GM19025 (cell line): ENCODE measurements at regions not wholly inside any gene's neighbourhood (a gene's known extent, or its start where the extent isn't known, plus 50 kb on each side); places are given as distances from the start of the nearest gene placed in this dataset.

ENCODE experiments used
- ATAC-seq: cut with Tn5 transposase; IDR thresholded peaks from one replicate; pipeline ENCODE4 v1.9.1; 2021; ENCODE audit warnings: mild to moderate bottlenecking, low read depth, moderate library complexity; ENCODE audit not compliant: unreplicated experiment

GRCh38 chr10:71134732-71135211 lies 77.6 kb upstream of the UNC5B start:
- no peak for ATAC-seq

GRCh38 chr10:71135236-71135635 lies 77.1 kb upstream of the UNC5B start:
- ATAC-seq = no peak

DNA sequence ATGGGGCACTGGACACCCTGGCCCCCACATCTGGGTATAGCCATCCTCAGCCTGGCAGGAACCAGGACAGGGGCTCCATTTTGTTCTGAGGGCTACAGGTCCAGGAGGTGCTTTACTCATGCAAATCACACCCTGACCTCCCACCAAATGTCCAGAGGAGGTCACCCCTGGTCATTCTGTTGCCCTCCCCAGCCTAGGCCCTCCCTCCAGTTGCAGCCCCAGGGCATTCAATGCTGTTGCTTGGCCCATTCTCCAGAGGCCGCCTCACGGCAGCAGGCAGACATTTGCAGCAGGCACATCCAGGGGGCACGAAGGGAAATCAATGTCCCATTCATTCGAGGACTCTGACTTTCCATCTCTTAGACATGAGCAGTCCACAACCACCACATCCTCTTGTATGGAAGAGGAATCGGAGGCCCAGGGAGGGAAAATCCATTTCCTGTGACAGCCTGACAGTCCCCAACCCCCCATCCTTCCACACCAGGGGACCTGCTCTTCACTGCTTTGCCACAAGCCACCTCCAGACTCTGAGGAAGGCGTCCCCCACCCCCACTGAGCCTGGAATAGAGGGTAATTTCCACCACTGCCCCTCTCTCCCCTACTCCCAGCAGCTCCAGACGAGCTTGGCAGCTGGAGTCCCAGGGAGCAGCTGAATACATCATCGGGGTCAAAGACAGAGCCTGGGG lies 76.2 kb upstream of the UNC5B start:
- ATAC-seq = no peak

GRCh38 chr10:71137701-71138100 lies 74.7 kb upstream of the UNC5B start:
- no peak for ATAC-seq

GRCh38 chr10:71138166-71138830 lies 74.1 kb upstream of the UNC5B start:
- no peak for ATAC-seq

GRCh38 chr10:71141528-71141927 lies 70.8 kb upstream of the UNC5B start:
- no peak for ATAC-seq

- no peak for ATAC-seq
Observed at GRCh38 chr10:71143170-71143569, 69.2 kb upstream of the UNC5B start.

- no peak for ATAC-seq
Observed at GRCh38 chr10:71143610-71144009, 68.8 kb upstream of the UNC5B start.

- no peak for ATAC-seq
Observed at GRCh38 chr10:71144824-71145223, 67.5 kb upstream of the UNC5B start.

- ATAC-seq = no peak
Observed at GRCh38 chr10:71145352-71145945, 66.9 kb upstream of the UNC5B start.

DNA sequence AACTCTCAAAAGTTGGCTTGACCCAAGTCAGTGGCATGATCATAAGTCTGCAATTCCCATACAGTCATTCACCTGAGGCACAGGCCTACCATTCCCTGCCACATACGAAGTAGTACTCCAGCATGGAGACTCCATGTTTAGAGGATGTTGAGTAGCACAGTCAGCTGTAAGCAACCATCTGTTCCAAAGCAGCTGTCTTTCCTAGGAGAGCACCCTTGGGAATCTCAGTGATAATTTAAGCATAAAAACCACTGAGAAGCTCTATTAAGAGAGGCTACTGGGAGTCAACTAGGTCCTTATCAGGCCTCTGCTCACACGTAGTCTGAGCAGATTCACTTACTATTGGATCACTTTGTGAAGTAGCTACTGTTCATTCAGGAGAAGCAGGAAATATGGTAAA lies 61.6 kb upstream of the UNC5B start:
- ATAC-seq = no peak

GRCh38 chr10:71152043-71152442 lies 60.3 kb upstream of the UNC5B start:
- no peak for ATAC-seq

GRCh38 chr10:71156436-71156835 lies 55.9 kb upstream of the UNC5B start:
- ATAC-seq = no peak

GRCh38 chr10:71157435-71157834 lies 54.9 kb upstream of the UNC5B start:
- ATAC-seq = no peak

- no peak for ATAC-seq
Observed at GRCh38 chr10:71158251-71158650, 54.1 kb upstream of the UNC5B start.

DNA sequence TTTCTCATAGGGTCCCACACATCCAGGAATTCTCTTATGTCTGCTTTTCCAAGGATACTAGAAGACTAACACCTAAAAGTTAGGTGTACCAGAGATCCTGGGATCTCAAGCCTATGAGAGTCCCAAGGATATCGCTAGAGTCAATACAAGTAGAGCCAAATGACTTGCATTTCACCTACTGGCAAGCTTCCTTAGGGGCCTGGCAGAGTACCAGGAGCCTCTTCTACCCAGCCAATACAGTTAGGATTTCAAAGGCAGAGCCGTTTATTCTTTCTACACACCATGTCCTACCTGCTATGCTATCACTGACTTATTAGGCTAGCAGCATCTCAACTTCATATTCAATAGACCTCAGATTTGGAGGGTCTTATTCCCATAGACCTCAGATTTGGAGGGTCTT lies 53.5 kb upstream of the UNC5B start:
- ATAC-seq = no peak

- no peak for ATAC-seq
Observed at GRCh38 chr10:71159892-71160291, 52.5 kb upstream of the UNC5B start.

DNA sequence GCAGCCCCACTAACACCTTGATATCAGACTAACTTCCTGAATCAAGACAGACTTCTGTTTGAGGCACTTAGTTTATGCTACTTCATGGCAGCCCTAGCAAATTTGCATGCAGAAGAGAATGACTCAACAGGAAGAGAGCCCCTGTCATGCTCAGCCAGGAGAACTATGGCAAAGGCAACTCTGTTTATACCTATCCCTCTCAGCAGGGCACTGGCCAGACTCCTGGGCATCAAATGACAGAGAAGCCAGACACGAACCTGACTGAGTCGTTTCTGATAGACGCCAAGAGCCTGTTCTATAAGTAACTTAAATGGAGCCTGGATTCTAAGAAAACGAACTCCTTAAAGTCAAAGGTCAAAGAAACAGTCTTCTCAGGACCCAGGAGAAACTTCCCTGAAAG lies 50.9 kb upstream of the UNC5B start:
- no peak for ATAC-seq
